NCI-H146 treated with DMSO at 0.1 percent for 48 hours (cell line): ENCODE measurements at regions not wholly inside any gene's neighbourhood (a gene's known extent, or its start where the extent isn't known, plus 50 kb on each side); places are given as distances from the start of the nearest gene placed in this dataset.
A peak's percentile ranks its signal among the peaks of the same experiment; 100 is the strongest.
"Not testable (repeated sequence)": the region's sequence is repeated elsewhere in the genome, so short reads cannot be mapped to it uniquely, and the experiment has no call there.

Source experiments
- DNase-seq: peaks from one replicate; lab custom pipeline; 2025; ENCODE audit not compliant: unreplicated experiment; lab: John Stamatoyannopoulos, UW

- no peak for DNase-seq
Observed at GRCh38 chr10:93220296-93221170, 146.8 kb downstream of the CYP26A1 start.

GRCh38 chr10:93221171-93221496 is 147.4 kb downstream of the CYP26A1 start:
- no peak for DNase-seq

GRCh38 chr10:93221521-93221920 is 147.8 kb downstream of the CYP26A1 start:
- no peak for DNase-seq

- no peak for DNase-seq
Observed at GRCh38 chr10:93222211-93222754, 148.6 kb downstream of the CYP26A1 start.

GRCh38 chr10:93222876-93223275 is 149.2 kb downstream of the CYP26A1 start:
- no peak for DNase-seq

GRCh38 chr10:93223336-93223735 is 149.6 kb downstream of the CYP26A1 start:
- no peak for DNase-seq

- no peak for DNase-seq
Observed at GRCh38 chr10:93224005-93224779, 150.5 kb downstream of the CYP26A1 start.

GRCh38 chr10:93225938-93226337 is 152.2 kb downstream of the CYP26A1 start:
- DNase-seq, result no peak

GRCh38 chr10:93226619-93227018 is 152.9 kb downstream of the CYP26A1 start:
- DNase-seq, result no peak

GRCh38 chr10:93230596-93230995 is 156.9 kb downstream of the CYP26A1 start:
- not testable (repeated sequence) for DNase-seq

- DNase-seq, result not testable (repeated sequence)
Observed at GRCh38 chr10:93232159-93232558, 158.5 kb downstream of the CYP26A1 start.

GRCh38 chr10:93234940-93235339 is 161.2 kb downstream of the CYP26A1 start:
- DNase-seq, result not testable (repeated sequence)

- DNase-seq, result no peak
Observed at GRCh38 chr10:93235686-93236085, 162.0 kb downstream of the CYP26A1 start.

GRCh38 chr10:93236393-93237040 is 162.8 kb downstream of the CYP26A1 start:
- DNase-seq, result no peak

- no peak for DNase-seq
Observed at GRCh38 chr10:93245147-93245546, 171.5 kb downstream of the CYP26A1 start.

- DNase-seq, result no peak
Observed at GRCh38 chr10:93245779-93246178, 172.1 kb downstream of the CYP26A1 start.

GRCh38 chr10:93248583-93249227 is 175.0 kb downstream of the CYP26A1 start:
- peak; percentile 86 for DNase-seq

GRCh38 chr10:93250010-93250409 is 176.3 kb downstream of the CYP26A1 start:
- no peak for DNase-seq

GRCh38 chr10:93254180-93254853 is 180.6 kb downstream of the CYP26A1 start:
- DNase-seq, result no peak

- no peak for DNase-seq
Observed at GRCh38 chr10:93255546-93255945, 181.9 kb downstream of the CYP26A1 start.
